Vagina (tissue), 2 donors: ENCODE measurements at regions not wholly inside any gene's neighbourhood (a gene's known extent, or its start where the extent isn't known, plus 50 kb on each side); places are given as distances from the start of the nearest gene placed in this dataset.

ENCODE experiments used
- DNase-seq, 2 donors: peaks; one replicate each; pipeline ENCODE4 v3.0.0-alpha.2; 2017; ENCODE audit errors: extremely low spot score in 2 of 2
- H3K27ac ChIP-seq: fragments of 200-600 bp; sonication (generic); one replicate; pipeline ENCODE4 v1.5.1; 2019
- H3K27me3 ChIP-seq: fragments of 200-600 bp; sonication (generic); one replicate; pipeline ENCODE4 v1.5.1; 2019
- H3K36me3 ChIP-seq, 2 donors: fragments of 200-600 bp; sonication (generic); one replicate each; pipeline ENCODE4 v1.5.1; 2017 to 2019
- H3K4me1 ChIP-seq: fragments of 200-600 bp; sonication (generic); one replicate; pipeline ENCODE4 v1.5.1; 2019
- H3K4me3 ChIP-seq, 2 donors: fragments of 200-600 bp; sonication (generic); 1 replicate in 1 of 2; 2 replicates in 1 of 2; pipeline ENCODE4 v1.5.1; 2016 to 2019
- H3K9me3 ChIP-seq: fragments of 200-600 bp; sonication (generic); one replicate; pipeline ENCODE4 v1.5.1; 2019
- CTCF ChIP-seq, 3 experiments: fragments of 450-650 bp in 2 of 3; fragments of 200-600 bp in 1 of 3; sonication (generic) in 1 of 3; IDR thresholded peaks; one replicate each; pipeline ENCODE4 v1.5.1; 2017 to 2019; ENCODE audit warnings: antibody characterized with exemption in 3 of 3, mild to moderate bottlenecking in 2 of 3, moderate library complexity in 2 of 3
- POLR2A ChIP-seq, 2 donors: fragments of 450-650 bp; IDR thresholded peaks; one replicate each; pipeline ENCODE4 v1.6.1; 2017; ENCODE audit warnings: antibody characterized with exemption in 2 of 2, mild to moderate bottlenecking in 2 of 2, moderate library complexity in 2 of 2
- POLR2AphosphoS5 ChIP-seq, 2 donors: sonication (generic); formaldehyde crosslinking; IDR thresholded peaks; one replicate each; pipeline ENCODE4 v1.9.0; 2017; ENCODE audit warnings: antibody characterized with exemption in 2 of 2, mild to moderate bottlenecking in 2 of 2, low read depth in 1 of 2; ENCODE audit not compliant: insufficient read depth in 1 of 2
- intact Hi-C: fragments of 100-400 bp; cut with DNase I; formaldehyde crosslinking; loops from one replicate; pipeline ENCODE4 v1.15.1; 2023

DNA sequence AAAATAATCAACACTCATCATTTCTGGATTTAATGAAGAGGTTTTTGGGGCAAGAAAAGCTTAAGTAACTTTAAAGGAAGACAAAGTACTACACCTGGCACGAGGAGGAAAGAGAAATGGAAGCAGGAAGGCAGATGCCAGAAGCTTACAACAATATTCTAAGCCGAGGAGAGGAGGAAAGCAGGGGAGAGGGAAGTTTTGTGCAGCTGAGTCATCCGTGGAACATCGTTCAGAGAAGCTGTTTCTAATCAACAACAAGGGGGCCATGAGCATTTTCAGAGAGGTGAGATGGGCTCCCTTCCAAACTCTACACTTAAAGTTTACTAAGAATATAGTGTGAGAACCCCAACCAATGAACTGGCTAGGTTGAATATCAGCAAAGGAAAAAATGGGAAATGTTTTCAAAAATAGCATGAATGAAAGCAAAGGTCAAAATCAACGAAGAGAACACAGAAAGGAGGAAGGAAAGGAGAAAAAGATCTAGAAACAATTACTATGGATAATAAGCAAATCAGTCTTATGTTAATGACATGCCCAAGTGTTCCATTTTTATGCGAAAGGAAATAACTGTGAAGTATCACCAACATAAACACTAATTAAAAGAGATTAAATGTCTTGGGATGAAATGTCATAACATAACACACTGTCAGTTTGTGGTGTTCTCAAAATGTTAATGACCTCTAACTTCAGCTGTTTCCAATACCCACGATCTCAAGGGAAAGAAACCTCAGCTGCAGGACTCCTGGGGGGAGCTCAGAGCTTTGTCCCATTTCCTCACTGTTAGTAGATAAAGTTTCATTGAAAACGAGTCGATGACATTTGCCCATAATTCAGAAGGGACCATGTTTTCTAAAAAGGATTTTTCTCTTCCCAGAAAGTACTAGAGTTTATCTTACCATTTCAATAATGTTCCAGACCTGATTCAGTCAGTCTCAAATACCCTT is 203.4 kb upstream of the STXBP5 start:
- H3K4me1 ChIP-seq, result peaks cover 12% of the 10 kb centered on the region
- H3K9me3 ChIP-seq, result no peaks in the 10 kb centered on the region
- H3K4me3 ChIP-seq, result no peak overlapping the region
- DNase-seq, result no peak
- no peaks in the 10 kb centered on the region for H3K36me3 ChIP-seq
- intact Hi-C loops, result no loop called here
- no peaks in the 10 kb centered on the region for H3K27me3 ChIP-seq
- peak overlapping the region; percentile 8 for H3K27ac ChIP-seq
- no peak for TF ChIP-seq POLR2AphosphoS5 (IDR thresholded peaks at IDR 0.05; ENCODE audit: insufficient read depth in 1 of 2, low read depth in 1 of 2)
- no peak for TF ChIP-seq POLR2A (IDR thresholded peaks at IDR 0.05)
- no peak for TF ChIP-seq CTCF (IDR thresholded peaks at IDR 0.05)

DNA sequence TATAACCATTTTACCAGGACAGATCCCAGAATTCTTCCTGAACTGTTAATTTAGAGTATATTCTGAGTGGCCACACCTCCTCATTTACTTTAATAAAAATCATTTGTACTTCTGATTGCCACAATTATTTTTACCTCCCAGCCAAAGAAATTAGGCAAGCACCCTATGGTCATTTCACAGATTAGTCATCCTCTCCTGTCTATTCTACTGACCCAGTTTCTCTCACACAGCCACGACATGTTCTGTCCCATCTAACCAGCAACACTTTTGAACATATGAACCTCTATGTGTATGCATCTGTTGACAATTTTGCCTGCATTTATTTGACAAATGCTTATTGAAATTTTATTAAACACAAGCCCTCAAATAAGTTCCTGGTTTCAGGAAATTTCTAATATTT is 202.6 kb upstream of the STXBP5 start:
- no peak for DNase-seq
- intact Hi-C loops, result no loop called here

DNA sequence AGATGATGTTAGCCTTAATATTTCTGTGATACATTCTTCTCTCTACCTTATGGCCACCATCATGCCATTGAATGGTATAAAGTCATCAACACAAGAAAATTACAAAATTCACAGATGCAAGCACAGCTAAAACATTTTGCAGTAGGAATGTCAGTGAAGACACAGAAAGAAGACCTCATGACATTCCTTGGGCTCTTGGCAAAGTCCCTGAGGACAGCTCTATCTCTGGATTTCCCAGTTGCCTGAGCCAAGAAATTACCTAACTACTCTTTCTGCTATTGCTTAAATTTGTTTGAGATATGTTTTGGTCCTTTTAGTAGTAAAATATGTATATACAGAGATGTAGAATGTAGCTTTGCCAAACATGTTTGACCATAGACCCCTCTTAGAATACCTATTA is 201.0 kb upstream of the STXBP5 start:
- H3K36me3 ChIP-seq, result no peaks in the 10 kb centered on the region
- DNase-seq, result no peak
- no peaks in the 10 kb centered on the region for H3K9me3 ChIP-seq
- H3K27ac ChIP-seq, result no peak overlapping the region
- peaks cover 12% of the 10 kb centered on the region for H3K4me1 ChIP-seq
- H3K4me3 ChIP-seq, result no peak overlapping the region
- no peak for TF ChIP-seq POLR2A (IDR thresholded peaks at IDR 0.05)
- TF ChIP-seq POLR2AphosphoS5 (IDR thresholded peaks at IDR 0.05; ENCODE audit: insufficient read depth in 1 of 2, low read depth in 1 of 2), result no peak
- no peak for TF ChIP-seq CTCF (IDR thresholded peaks at IDR 0.05)
- H3K27me3 ChIP-seq, result no peaks in the 10 kb centered on the region
- intact Hi-C loops, result no loop called here

More for the DNA sequence above, 202.6 kb upstream of the STXBP5 start:
- no peak overlapping the region for H3K4me3 ChIP-seq
- peaks cover 12% of the 10 kb centered on the region for H3K4me1 ChIP-seq
- no peak overlapping the region for H3K27ac ChIP-seq
- no peaks in the 10 kb centered on the region for H3K36me3 ChIP-seq
- no peaks in the 10 kb centered on the region for H3K27me3 ChIP-seq
- TF ChIP-seq POLR2AphosphoS5 (IDR thresholded peaks at IDR 0.05; ENCODE audit: insufficient read depth in 1 of 2, low read depth in 1 of 2) (no peak), POLR2A (IDR thresholded peaks at IDR 0.05) (no peak), CTCF (IDR thresholded peaks at IDR 0.05) (no peak)
- no peaks in the 10 kb centered on the region for H3K9me3 ChIP-seq

GRCh38 chr6:147005499-147005898 is 198.7 kb upstream of the STXBP5 start:
- no peak for DNase-seq
- Histone ChIP-seq H3K27me3 (no peaks in the 10 kb centered on the region), H3K9me3 (no peaks in the 10 kb centered on the region), H3K4me3 (no peak overlapping the region), H3K4me1 (peaks cover 5% of the 10 kb centered on the region), H3K36me3 (no peaks in the 10 kb centered on the region), H3K27ac (no peak overlapping the region)
- intact Hi-C loops, result no loop called here
- TF ChIP-seq POLR2AphosphoS5 (IDR thresholded peaks at IDR 0.05; ENCODE audit: insufficient read depth in 1 of 2, low read depth in 1 of 2) (no peak), POLR2A (IDR thresholded peaks at IDR 0.05) (no peak), CTCF (IDR thresholded peaks at IDR 0.05) (no peak)

DNA sequence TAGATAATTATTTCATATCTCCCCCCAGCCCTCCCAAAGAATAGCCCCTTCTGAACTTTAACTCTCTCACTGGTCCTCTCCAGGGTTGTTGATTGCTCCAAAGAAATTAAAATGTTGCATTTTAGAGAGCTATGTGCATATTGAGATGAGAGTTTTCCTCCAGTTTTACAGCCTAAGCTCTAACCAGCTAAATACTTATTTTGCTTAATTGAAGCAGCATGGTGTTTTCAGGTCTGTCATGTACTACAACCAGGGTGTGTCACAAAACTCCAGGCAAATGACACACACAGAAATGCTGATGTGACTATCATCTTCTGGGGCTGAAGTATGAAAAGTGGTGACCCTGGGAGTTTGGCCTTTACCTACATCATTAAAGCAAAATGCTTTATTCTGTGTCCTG is 196.8 kb upstream of the STXBP5 start:
- no peaks in the 10 kb centered on the region for H3K27me3 ChIP-seq
- intact Hi-C loops, result no loop called here
- H3K36me3 ChIP-seq, result no peaks in the 10 kb centered on the region
- no peak for DNase-seq
- no peak overlapping the region for H3K27ac ChIP-seq
- H3K9me3 ChIP-seq, result no peaks in the 10 kb centered on the region
- TF ChIP-seq POLR2AphosphoS5 (IDR thresholded peaks at IDR 0.05; ENCODE audit: insufficient read depth in 1 of 2, low read depth in 1 of 2) (no peak), POLR2A (IDR thresholded peaks at IDR 0.05) (no peak), CTCF (IDR thresholded peaks at IDR 0.05) (no peak)
- no peaks in the 10 kb centered on the region for H3K4me1 ChIP-seq
- H3K4me3 ChIP-seq, result no peak overlapping the region
